Gastroesophageal sphincter (tissue), 4 donors: ENCODE measurements at regions not wholly inside any gene's neighbourhood (a gene's known extent, or its start where the extent isn't known, plus 50 kb on each side); places are given as distances from the start of the nearest gene placed in this dataset.
"Not testable (repeated sequence)": the region's sequence is repeated elsewhere in the genome, so short reads cannot be mapped to it uniquely, and the experiment has no call there.

Experiments used
- ATAC-seq: fragments of 150-250 bp; one replicate; pipeline ENCODE4 v1.9.1; 2016; ENCODE audit warnings: mild to moderate bottlenecking, moderate library complexity
- H3K27ac ChIP-seq, 4 donors: fragments of 200-600 bp; sonication (generic) in 3 of 4; 1 replicate in 3 of 4; 2 replicates in 1 of 4; pipeline ENCODE4 v1.5.1; 2016 to 2019
- H3K27me3 ChIP-seq: fragments of 200-600 bp; sonication (generic); one replicate; pipeline ENCODE4 v1.5.1; 2019
- H3K36me3 ChIP-seq, 2 donors: fragments of 200-600 bp; sonication (generic); one replicate each; pipeline ENCODE4 v1.5.1; 2019; ENCODE audit warnings: control low read depth in 1 of 2
- H3K4me1 ChIP-seq, 3 donors: fragments of 200-600 bp; sonication (generic); 1 replicate in 2 of 3; 2 replicates in 1 of 3; pipeline ENCODE4 v1.5.1; 2016 to 2019; ENCODE audit warnings: control low read depth in 2 of 3
- H3K4me3 ChIP-seq, 2 donors: fragments of 200-600 bp; sonication (generic); one replicate each; pipeline ENCODE4 v1.5.1; 2019; ENCODE audit warnings: mild to moderate bottlenecking in 1 of 2, moderate library complexity in 1 of 2
- H3K9me3 ChIP-seq, 3 donors: fragments of 200-600 bp; sonication (generic); one replicate each; pipeline ENCODE4 v1.5.1; 2017 to 2019; ENCODE audit warnings: control low read depth in 2 of 3
- CTCF ChIP-seq, 4 experiments: fragments of 200-600 bp in 2 of 4; fragments of 450-650 bp in 2 of 4; sonication (generic) in 1 of 4; IDR thresholded peaks; one replicate each; pipeline ENCODE4 v1.5.1; 2017 to 2019; ENCODE audit warnings: antibody characterized with exemption in 4 of 4, mild to moderate bottlenecking in 2 of 4, moderate library complexity in 2 of 4
- EP300 ChIP-seq: sonication (generic); formaldehyde crosslinking; IDR thresholded peaks from one replicate; pipeline ENCODE4 v1.6.1; 2017; ENCODE audit warnings: antibody characterized with exemption, mild to moderate bottlenecking
- POLR2A ChIP-seq, 2 donors: fragments of 450-650 bp; IDR thresholded peaks; one replicate each; pipeline ENCODE4 v1.6.1; 2017; ENCODE audit warnings: antibody characterized with exemption in 2 of 2, mild to moderate bottlenecking in 2 of 2, moderate library complexity in 1 of 2
- POLR2AphosphoS5 ChIP-seq: sonication (generic); formaldehyde crosslinking; IDR thresholded peaks from one replicate; pipeline ENCODE4 v1.6.1; 2017; ENCODE audit warnings: antibody characterized with exemption
- WGBS, 2 donors: methylation state at CpG; one replicate each; pipeline ENCODE4 v1.1.5; 2018; ENCODE audit warnings: low coverage in 1 of 2; 5-methylcytosine and 5-hydroxymethylcytosine counted together

GRCh38 chr1:199247891-199248290 lies 609.1 kb downstream of the PTPRC start:
- Histone ChIP-seq H3K9me3 (no peaks in the 10 kb centered on the region), H3K27ac (no peak overlapping the region), H3K27me3 (no peaks in the 10 kb centered on the region), H3K36me3 (no peaks in the 10 kb centered on the region), H3K4me1 (no peaks in the 10 kb centered on the region), H3K4me3 (no peak overlapping the region)
- TF ChIP-seq CTCF (IDR thresholded peaks at IDR 0.05), result no peak
- no peak for TF ChIP-seq POLR2AphosphoS5
- no peak for TF ChIP-seq POLR2A (IDR thresholded peaks at IDR 0.05)
- TF ChIP-seq EP300, result no peak
- no peak for ATAC-seq

- not testable (repeated sequence) for H3K4me3 ChIP-seq, H3K27ac ChIP-seq, H3K4me1 ChIP-seq, H3K36me3 ChIP-seq, H3K27me3 ChIP-seq, ATAC-seq
- 90 to 100% methylated on average over 1 of the region's 1 CpG for WGBS, 2 donors
- H3K9me3 ChIP-seq, result peaks cover 0 to 14% (median 0%) of the 10 kb centered on the region in 3 donors
These were observed 615.2 kb downstream of the PTPRC start for GRCh38 chr1:199254040-199254439.

- Histone ChIP-seq H3K9me3 (no peaks in the 10 kb centered on the region), H3K4me3 (no peak overlapping the region), H3K36me3 (no peaks in the 10 kb centered on the region), H3K4me1 (no peaks in the 10 kb centered on the region), H3K27ac (no peak overlapping the region), H3K27me3 (no peaks in the 10 kb centered on the region)
- WGBS, 2 donors, result 81 to 90% methylated on average over 2 to 4 of the region's 4 CpGs
- no peak for TF ChIP-seq POLR2A (IDR thresholded peaks at IDR 0.05)
- no peak for TF ChIP-seq CTCF (IDR thresholded peaks at IDR 0.05)
- no peak for TF ChIP-seq POLR2AphosphoS5
- no peak for TF ChIP-seq EP300
- no peak for ATAC-seq
These were observed 622.5 kb downstream of the PTPRC start for GRCh38 chr1:199261328-199261727.

GRCh38 chr1:199264283-199264682 lies 625.4 kb downstream of the PTPRC start:
- Histone ChIP-seq H3K27ac (no peak overlapping the region), H3K27me3 (no peaks in the 10 kb centered on the region), H3K36me3 (no peaks in the 10 kb centered on the region), H3K4me3 (no peak overlapping the region), H3K9me3 (no peaks in the 10 kb centered on the region), H3K4me1 (no peaks in the 10 kb centered on the region)
- TF ChIP-seq CTCF (IDR thresholded peaks at IDR 0.05) (no peak), EP300 (no peak), POLR2AphosphoS5 (no peak), POLR2A (IDR thresholded peaks at IDR 0.05) (no peak)
- ATAC-seq, result no peak
- WGBS, 2 donors, result 100% methylated on average over 1 to 2 of the region's 2 CpGs

- Histone ChIP-seq H3K36me3 (no peaks in the 10 kb centered on the region), H3K4me3 (no peak overlapping the region), H3K27ac (no peak overlapping the region), H3K27me3 (no peaks in the 10 kb centered on the region), H3K9me3 (no peaks in the 10 kb centered on the region), H3K4me1 (no peaks in the 10 kb centered on the region)
- TF ChIP-seq CTCF (IDR thresholded peaks at IDR 0.05), result no peak
- no peak for TF ChIP-seq POLR2AphosphoS5
- no peak for TF ChIP-seq POLR2A (IDR thresholded peaks at IDR 0.05)
- TF ChIP-seq EP300, result no peak
- no peak for ATAC-seq
- WGBS, 2 donors, result 35 to 82% methylated on average over 1 of the region's 1 CpG
These were observed 626.1 kb downstream of the PTPRC start for GRCh38 chr1:199264911-199265310.

- Histone ChIP-seq H3K9me3 (no peaks in the 10 kb centered on the region), H3K36me3 (no peaks in the 10 kb centered on the region), H3K4me3 (no peak overlapping the region), H3K27me3 (no peaks in the 10 kb centered on the region), H3K27ac (no peak overlapping the region), H3K4me1 (no peaks in the 10 kb centered on the region)
- WGBS, 2 donors, result 80 to 100% methylated on average over 3 of the region's 3 CpGs
- no peak for TF ChIP-seq CTCF (IDR thresholded peaks at IDR 0.05)
- no peak for TF ChIP-seq POLR2AphosphoS5
- no peak for TF ChIP-seq POLR2A (IDR thresholded peaks at IDR 0.05)
- TF ChIP-seq EP300, result no peak
- ATAC-seq, result no peak
These were observed 626.5 kb downstream of the PTPRC start for GRCh38 chr1:199265319-199265718.
